ENCODE measurements at regions not wholly inside any gene's neighbourhood (a gene's known extent, or its start where the extent isn't known, plus 50 kb on each side); places are given as distances from the start of the nearest gene placed in this dataset.
A peak's percentile ranks its signal among the peaks of the same experiment; 100 is the strongest.
"Not testable (repeated sequence)": the region's sequence is repeated elsewhere in the genome, so short reads cannot be mapped to it uniquely, and the experiment has no call there.

- Mint-ChIP-seq H3K27ac (no peak overlapping the region), H3K36me3 (ENCODE audit: insufficient read depth) (no peaks in the 10 kb centered on the region), H3K4me1 (ENCODE audit: low read depth) (no peaks in the 10 kb centered on the region), H3K9me3 (ENCODE audit: low read depth) (no peaks in the 10 kb centered on the region), H3K4me3 (ENCODE audit: low read depth) (no peak overlapping the region), H3K27me3 (peaks cover 8% of the 10 kb centered on the region)
- no peak for DNase-seq (ENCODE audit: low spot score, unreplicated experiment)
- TF ChIP-seq CTCF (IDR thresholded peaks at IDR 0.05; ENCODE audit: unreplicated experiment), result no peak
Measured at GRCh38 chr7:39826166-39826565, 123.9 kb upstream of the CDK13 start.

- peaks cover 21% of the 10 kb centered on the region for H3K27me3 Mint-ChIP-seq
- H3K9me3 Mint-ChIP-seq (ENCODE audit: low read depth), result no peaks in the 10 kb centered on the region
- DNase-seq (ENCODE audit: low spot score, unreplicated experiment), result no peak
- no peak overlapping the region for H3K4me3 Mint-ChIP-seq (ENCODE audit: low read depth)
- no peak for TF ChIP-seq CTCF (IDR thresholded peaks at IDR 0.05; ENCODE audit: unreplicated experiment)
- no peaks in the 10 kb centered on the region for H3K36me3 Mint-ChIP-seq (ENCODE audit: insufficient read depth)
- H3K27ac Mint-ChIP-seq, result no peak overlapping the region
- H3K4me1 Mint-ChIP-seq (ENCODE audit: low read depth), result no peaks in the 10 kb centered on the region
Measured at GRCh38 chr7:39827571-39827970, 122.5 kb upstream of the CDK13 start.

GRCh38 chr7:39829028-39829427 lies 121.0 kb upstream of the CDK13 start:
- H3K27me3 Mint-ChIP-seq, result peaks cover 30% of the 10 kb centered on the region
- H3K27ac Mint-ChIP-seq, result no peak overlapping the region
- H3K9me3 Mint-ChIP-seq (ENCODE audit: low read depth), result no peaks in the 10 kb centered on the region
- DNase-seq (ENCODE audit: low spot score, unreplicated experiment), result no peak
- no peaks in the 10 kb centered on the region for H3K36me3 Mint-ChIP-seq (ENCODE audit: insufficient read depth)
- H3K4me3 Mint-ChIP-seq (ENCODE audit: low read depth), result no peak overlapping the region
- peaks cover 2% of the 10 kb centered on the region for H3K4me1 Mint-ChIP-seq (ENCODE audit: low read depth)
- TF ChIP-seq CTCF (IDR thresholded peaks at IDR 0.05; ENCODE audit: unreplicated experiment), result no peak

- Mint-ChIP-seq H3K4me3 (ENCODE audit: low read depth) (peak overlapping the region; percentile 48), H3K27me3 (peaks cover 62% of the 10 kb centered on the region)
Measured at GRCh38 chr7:39832519-39833085, 117.5 kb upstream of the CDK13 start.

GRCh38 chr7:39833180-39833799 lies 116.8 kb upstream of the CDK13 start:
- not testable (repeated sequence) for H3K4me1 Mint-ChIP-seq (ENCODE audit: low read depth); H3K36me3 Mint-ChIP-seq (ENCODE audit: insufficient read depth); H3K9me3 Mint-ChIP-seq (ENCODE audit: low read depth)
- peak; percentile 60 for DNase-seq (ENCODE audit: low spot score, unreplicated experiment)
- Mint-ChIP-seq H3K27ac (peak overlapping the region; percentile 21), H3K27me3 (peaks cover 61% of the 10 kb centered on the region), H3K4me3 (ENCODE audit: low read depth) (peak overlapping the region; percentile 66)

More at GRCh38 chr7:39832519-39833085, 117.5 kb upstream of the CDK13 start:
- no peak for DNase-seq (ENCODE audit: low spot score, unreplicated experiment)
- Mint-ChIP-seq H3K9me3 (ENCODE audit: low read depth) (no peaks in the 10 kb centered on the region), H3K4me1 (ENCODE audit: low read depth) (peaks cover 5% of the 10 kb centered on the region), H3K36me3 (ENCODE audit: insufficient read depth) (no peaks in the 10 kb centered on the region), H3K27ac (no peak overlapping the region)
- no peak for TF ChIP-seq CTCF (IDR thresholded peaks at IDR 0.05; ENCODE audit: unreplicated experiment)

GRCh38 chr7:39833865-39834634 lies 116.0 kb upstream of the CDK13 start:
- H3K4me1 Mint-ChIP-seq (ENCODE audit: low read depth); H3K9me3 Mint-ChIP-seq (ENCODE audit: low read depth); H3K36me3 Mint-ChIP-seq (ENCODE audit: insufficient read depth); DNase-seq (ENCODE audit: low spot score, unreplicated experiment): not testable (repeated sequence)
- peak overlapping the region; percentile 21 for H3K27ac Mint-ChIP-seq
- H3K4me3 Mint-ChIP-seq (ENCODE audit: low read depth), result peak overlapping the region; percentile 66
- H3K27me3 Mint-ChIP-seq, result peaks cover 56% of the 10 kb centered on the region
